MM.1S (cell line): ENCODE measurements at regions not wholly inside any gene's neighbourhood (a gene's known extent, or its start where the extent isn't known, plus 50 kb on each side); places are given as distances from the start of the nearest gene placed in this dataset.

ENCODE experiments used
- DNase-seq: peaks from one replicate; pipeline ENCODE4 v3.0.0-alpha.2; 2015
- H2AFZ ChIP-seq: fragments of 300-600 bp; sonication (generic); 2 replicates; pipeline ENCODE4 v1.6.0; 2016; ENCODE audit warnings: antibody characterized with exemption, low read length
- H3F3A ChIP-seq: fragments of 300-600 bp; sonication (generic); 2 replicates; pipeline ENCODE4 v1.6.1; 2016; ENCODE audit warnings: mild to moderate bottlenecking, antibody characterized with exemption, low read length, moderate library complexity, mixed read lengths; ENCODE audit not compliant: insufficient read depth
- H3K27ac ChIP-seq: fragments of 300-600 bp; sonication (generic); 2 replicates; pipeline ENCODE4 v1.5.1; 2016; ENCODE audit warnings: mild to moderate bottlenecking, low read length
- H3K27me3 ChIP-seq: fragments of 300-600 bp; sonication (generic); replicated peaks from 2 replicates; pipeline ENCODE4 v1.6.0; 2016; ENCODE audit warnings: low read length; ENCODE audit not compliant: insufficient read depth
- H3K36me3 ChIP-seq: fragments of 300-600 bp; sonication (generic); replicated peaks from 2 replicates; pipeline ENCODE4 v1.6.1; 2016; ENCODE audit warnings: mild to moderate bottlenecking, low read length, mixed read lengths; ENCODE audit not compliant: insufficient read depth
- H3K4me1 ChIP-seq: fragments of 300-600 bp; sonication (generic); 2 replicates; pipeline ENCODE4 v1.6.1; 2016; ENCODE audit warnings: low read length, mixed read lengths
- H3K4me2 ChIP-seq: fragments of 300-600 bp; sonication (generic); 2 replicates; pipeline ENCODE4 v1.6.0; 2016; ENCODE audit warnings: low read depth, low read length
- H3K4me3 ChIP-seq: fragments of 300-600 bp; sonication (generic); 2 replicates; pipeline ENCODE4 v1.5.1; 2016; ENCODE audit warnings: low read length, mixed read lengths
- H3K79me2 ChIP-seq: fragments of 300-600 bp; sonication (generic); 2 replicates; pipeline ENCODE4 v1.6.1; 2016; ENCODE audit warnings: mixed run types, low read length, mixed read lengths
- H3K9ac ChIP-seq: fragments of 300-600 bp; sonication (generic); 2 replicates; pipeline ENCODE4 v1.6.1; 2016; ENCODE audit warnings: low read length, mixed read lengths
- H3K9me2 ChIP-seq: fragments of 300-600 bp; sonication (generic); replicated peaks from 2 replicates; pipeline ENCODE4 v1.6.1; 2016; ENCODE audit warnings: mild to moderate bottlenecking, low read length, mixed read lengths; ENCODE audit not compliant: insufficient read depth
- H3K9me3 ChIP-seq: fragments of 300-600 bp; sonication (generic); replicated peaks from 2 replicates; pipeline ENCODE4 v1.6.1; 2016; ENCODE audit warnings: mild to moderate bottlenecking, low read length, mixed read lengths; ENCODE audit not compliant: insufficient read depth
- H4K20me1 ChIP-seq: fragments of 300-600 bp; sonication (generic); 2 replicates; pipeline ENCODE4 v1.6.1; 2016; ENCODE audit warnings: mild to moderate bottlenecking, low read length, moderate library complexity, mixed read lengths; ENCODE audit not compliant: insufficient read depth
- EZH2 ChIP-seq: fragments of 300-600 bp; sonication (generic); optimal IDR thresholded peaks from 2 replicates; pipeline ENCODE3; 2017; ENCODE audit warnings: low read depth, mild to moderate bottlenecking, antibody characterized with exemption, low read length, mixed read lengths
- EZH2phosphoT487 ChIP-seq: fragments of 300-600 bp; sonication (generic); IDR thresholded peaks from 2 replicates; pipeline ENCODE4 v1.6.1; 2018; ENCODE audit warnings: antibody characterized with exemption, low read length
- TF ChIP-seq, protein P1 (sequence below): fragments of 300-600 bp; sonication (generic); IDR thresholded peaks from 2 replicates; pipeline ENCODE4 v1.5.1; 2016; ENCODE audit warnings: antibody characterized with exemption, low read length, mixed read lengths

DNA sequence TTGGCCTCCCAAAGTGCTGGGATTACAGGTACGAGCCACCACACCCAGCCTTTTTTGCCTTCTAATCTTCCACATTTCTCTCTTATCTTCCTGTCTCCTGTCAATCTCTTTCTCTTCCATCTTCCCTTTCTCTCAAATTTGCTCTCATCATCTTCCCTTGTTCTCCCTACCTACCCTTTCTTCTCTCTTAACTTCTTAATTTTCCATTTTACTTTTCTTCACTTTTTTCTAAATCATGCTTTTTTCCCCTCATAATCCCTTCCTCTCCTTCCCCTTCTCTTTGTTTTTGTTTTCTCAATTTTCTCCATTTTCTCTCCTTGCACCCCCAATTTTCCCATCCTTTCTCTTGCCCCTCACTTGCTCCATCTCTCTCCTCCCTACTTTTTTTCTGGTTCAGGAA, 545.7 kb downstream of the OMA1 start:
- no peaks in the 10 kb centered on the region for H3K27me3 ChIP-seq
- TF ChIP-seq EZH2 (no peak), EZH2phosphoT487 (no peak)
- TF ChIP-seq, protein P1, sequence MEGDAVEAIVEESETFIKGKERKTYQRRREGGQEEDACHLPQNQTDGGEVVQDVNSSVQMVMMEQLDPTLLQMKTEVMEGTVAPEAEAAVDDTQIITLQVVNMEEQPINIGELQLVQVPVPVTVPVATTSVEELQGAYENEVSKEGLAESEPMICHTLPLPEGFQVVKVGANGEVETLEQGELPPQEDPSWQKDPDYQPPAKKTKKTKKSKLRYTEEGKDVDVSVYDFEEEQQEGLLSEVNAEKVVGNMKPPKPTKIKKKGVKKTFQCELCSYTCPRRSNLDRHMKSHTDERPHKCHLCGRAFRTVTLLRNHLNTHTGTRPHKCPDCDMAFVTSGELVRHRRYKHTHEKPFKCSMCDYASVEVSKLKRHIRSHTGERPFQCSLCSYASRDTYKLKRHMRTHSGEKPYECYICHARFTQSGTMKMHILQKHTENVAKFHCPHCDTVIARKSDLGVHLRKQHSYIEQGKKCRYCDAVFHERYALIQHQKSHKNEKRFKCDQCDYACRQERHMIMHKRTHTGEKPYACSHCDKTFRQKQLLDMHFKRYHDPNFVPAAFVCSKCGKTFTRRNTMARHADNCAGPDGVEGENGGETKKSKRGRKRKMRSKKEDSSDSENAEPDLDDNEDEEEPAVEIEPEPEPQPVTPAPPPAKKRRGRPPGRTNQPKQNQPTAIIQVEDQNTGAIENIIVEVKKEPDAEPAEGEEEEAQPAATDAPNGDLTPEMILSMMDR: no peak
- H3K27ac ChIP-seq: no peak overlapping the region
- no peaks in the 10 kb centered on the region for H3K9me3 ChIP-seq
- no peaks in the 10 kb centered on the region for H3F3A ChIP-seq
- H3K4me2 ChIP-seq: no peak overlapping the region
- H3K36me3 ChIP-seq: no peaks in the 10 kb centered on the region
- no peaks in the 10 kb centered on the region for H3K9me2 ChIP-seq
- no peaks in the 10 kb centered on the region for H4K20me1 ChIP-seq
- H2AFZ ChIP-seq: no peak overlapping the region
- DNase-seq: no peak
- H3K4me1 ChIP-seq: no peaks in the 10 kb centered on the region; the same call in 1 of the 2 replicates
- no peak overlapping the region for H3K9ac ChIP-seq
- H3K4me3 ChIP-seq: no peak overlapping the region
- no peaks in the 10 kb centered on the region for H3K79me2 ChIP-seq

DNA sequence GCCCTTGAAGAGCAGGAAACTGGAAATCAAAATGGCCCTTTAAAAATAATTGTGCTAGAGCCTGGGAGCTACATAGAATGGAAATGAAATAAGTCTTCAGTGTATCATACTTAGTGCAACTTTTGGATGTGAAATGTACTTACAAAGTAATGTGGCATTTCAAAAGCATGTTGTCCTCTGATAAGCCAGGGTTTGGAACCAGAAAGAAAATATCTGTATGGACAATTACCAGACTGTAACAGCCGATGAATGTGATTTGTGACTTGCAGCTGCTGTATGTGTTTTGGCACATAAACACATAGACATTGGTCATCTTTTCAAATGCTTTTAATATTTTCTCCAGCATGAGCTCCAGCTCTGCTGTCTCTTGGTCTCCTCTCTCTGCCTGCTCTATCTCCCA, 546.4 kb downstream of the OMA1 start:
- DNase-seq: no peak
- Histone ChIP-seq H3K79me2 (no peaks in the 10 kb centered on the region), H2AFZ (no peak overlapping the region), H3K27ac (no peak overlapping the region), H3K9ac (no peak overlapping the region), H3K4me3 (no peak overlapping the region), H3K9me2 (no peaks in the 10 kb centered on the region), H3K9me3 (no peaks in the 10 kb centered on the region), H3K36me3 (no peaks in the 10 kb centered on the region), H3K4me1 (no peaks in the 10 kb centered on the region; the same call in 1 of the 2 replicates), H3K4me2 (no peak overlapping the region), H4K20me1 (no peaks in the 10 kb centered on the region), H3F3A (no peaks in the 10 kb centered on the region), H3K27me3 (no peaks in the 10 kb centered on the region)
- no peak for TF ChIP-seq EZH2phosphoT487
- TF ChIP-seq, protein P1: no peak
- no peak for TF ChIP-seq EZH2

DNA sequence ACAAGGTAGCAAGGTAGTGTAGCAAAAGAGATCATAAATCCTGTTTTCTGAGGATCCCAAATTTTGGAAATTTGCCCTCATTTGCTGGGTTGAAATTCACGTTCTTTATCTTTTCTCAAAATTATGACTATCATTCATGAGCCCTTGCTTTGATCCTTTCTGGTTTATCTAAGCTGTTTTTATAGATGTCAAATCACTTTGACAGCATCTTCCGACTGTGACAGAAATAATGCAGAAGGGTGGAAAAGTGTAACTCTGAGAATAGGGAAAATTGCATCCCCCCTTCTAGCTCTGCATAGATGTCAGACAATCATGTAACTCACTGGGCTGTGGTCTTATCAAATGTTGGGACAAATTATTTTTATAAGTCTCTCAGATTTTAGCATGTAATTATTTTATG, 550.1 kb downstream of the OMA1 start:
- H3K79me2 ChIP-seq: no peaks in the 10 kb centered on the region
- no peak overlapping the region for H3K4me2 ChIP-seq
- no peak overlapping the region for H3K9ac ChIP-seq
- no peaks in the 10 kb centered on the region for H4K20me1 ChIP-seq
- no peak overlapping the region for H3K27ac ChIP-seq
- H3F3A ChIP-seq: no peaks in the 10 kb centered on the region
- H3K27me3 ChIP-seq: no peaks in the 10 kb centered on the region
- no peaks in the 10 kb centered on the region for H3K36me3 ChIP-seq
- no peak overlapping the region for H2AFZ ChIP-seq
- H3K9me3 ChIP-seq: no peaks in the 10 kb centered on the region
- TF ChIP-seq EZH2 (no peak), EZH2phosphoT487 (no peak)
- TF ChIP-seq, protein P1: no peak
- H3K4me3 ChIP-seq: no peak overlapping the region
- DNase-seq: no peak
- no peaks in the 10 kb centered on the region for H3K4me1 ChIP-seq
- H3K9me2 ChIP-seq: no peaks in the 10 kb centered on the region
